ENCODE measurements at regions not wholly inside any gene's neighbourhood (a gene's known extent, or its start where the extent isn't known, plus 50 kb on each side); places are given as distances from the start of the nearest gene placed in this dataset.
"Not testable (repeated sequence)": the region's sequence is repeated elsewhere in the genome, so short reads cannot be mapped to it uniquely, and the experiment has no call there.

GRCh38 chr5:39525781-39526180 is 101.0 kb upstream of the DAB2 start:
- H3K36me3 Mint-ChIP-seq; H3K4me3 Mint-ChIP-seq; ATAC-seq (replicated peaks); H3K4me1 Mint-ChIP-seq; DNase-seq; H3K27ac Mint-ChIP-seq; H3K9me3 Mint-ChIP-seq: not testable (repeated sequence)
- peaks cover 8 to 15% of the 10 kb centered on the region in 2 donors for H3K27me3 Mint-ChIP-seq

- Mint-ChIP-seq H3K9me3 (peaks cover 0 to 2% of the 10 kb centered on the region in 2 donors), H3K4me1 (peaks cover 0 to 2% of the 10 kb centered on the region in 2 donors), H3K27me3 (peaks cover 8 to 15% of the 10 kb centered on the region in 2 donors)
Measured at GRCh38 chr5:39525271-39525670, 100.5 kb upstream of the DAB2 start.

GRCh38 chr5:39523821-39524220 is 99.0 kb upstream of the DAB2 start:
- ATAC-seq (replicated peaks) (no peak), DNase-seq (no peak)
- Mint-ChIP-seq H3K27ac (no peak overlapping the region), H3K36me3 (no peaks in the 10 kb centered on the region), H3K27me3 (peaks cover 8 to 15% of the 10 kb centered on the region in 2 donors), H3K4me3 (no peak overlapping the region), H3K9me3 (peaks cover 0 to 2% of the 10 kb centered on the region in 2 donors), H3K4me1 (peaks cover 0 to 2% of the 10 kb centered on the region in 2 donors)

More at GRCh38 chr5:39525271-39525670, 100.5 kb upstream of the DAB2 start:
- no peak for DNase-seq
- no peak for ATAC-seq (replicated peaks)
- H3K4me3 Mint-ChIP-seq = no peak overlapping the region
- H3K27ac Mint-ChIP-seq = no peak overlapping the region
- H3K36me3 Mint-ChIP-seq = no peaks in the 10 kb centered on the region

GRCh38 chr5:39521940-39522590 is 97.3 kb upstream of the DAB2 start:
- DNase-seq (no peak), ATAC-seq (replicated peaks) (no peak)
- Mint-ChIP-seq H3K27me3 (peaks cover 8 to 15% of the 10 kb centered on the region in 2 donors), H3K27ac (no peak overlapping the region), H3K36me3 (no peaks in the 10 kb centered on the region), H3K4me1 (peaks cover 0 to 2% of the 10 kb centered on the region in 2 donors), H3K9me3 (peaks cover 0 to 2% of the 10 kb centered on the region in 2 donors), H3K4me3 (no peak overlapping the region)

- Mint-ChIP-seq H3K27ac (no peak overlapping the region), H3K36me3 (no peaks in the 10 kb centered on the region), H3K4me1 (no peaks in the 10 kb centered on the region), H3K4me3 (no peak overlapping the region), H3K27me3 (peaks cover 8 to 15% of the 10 kb centered on the region in 2 donors), H3K9me3 (peaks cover 0 to 2% of the 10 kb centered on the region in 2 donors)
- ATAC-seq (replicated peaks) = no peak
- no peak for DNase-seq
Measured at GRCh38 chr5:39521098-39521860, 96.5 kb upstream of the DAB2 start.

GRCh38 chr5:39520232-39520572 is 95.4 kb upstream of the DAB2 start:
- Mint-ChIP-seq H3K27me3 (peaks cover 8 to 15% of the 10 kb centered on the region in 2 donors), H3K27ac (no peak overlapping the region), H3K36me3 (no peaks in the 10 kb centered on the region), H3K4me1 (no peaks in the 10 kb centered on the region), H3K9me3 (peaks cover 0 to 2% of the 10 kb centered on the region in 2 donors), H3K4me3 (no peak overlapping the region)
- DNase-seq = no peak
- no peak for ATAC-seq (replicated peaks)

- Mint-ChIP-seq H3K36me3 (no peaks in the 10 kb centered on the region), H3K4me3 (no peak overlapping the region), H3K27ac (no peak overlapping the region), H3K27me3 (peaks cover 8 to 15% of the 10 kb centered on the region in 2 donors), H3K9me3 (peaks cover 0 to 2% of the 10 kb centered on the region in 2 donors), H3K4me1 (no peaks in the 10 kb centered on the region)
- DNase-seq (no peak), ATAC-seq (replicated peaks) (no peak)
Measured at GRCh38 chr5:39519566-39520231, 94.9 kb upstream of the DAB2 start.

GRCh38 chr5:39519079-39519478 is 94.3 kb upstream of the DAB2 start:
- H3K4me3 Mint-ChIP-seq = no peak overlapping the region
- DNase-seq (no peak), ATAC-seq (replicated peaks) (no peak)
- no peak overlapping the region for H3K27ac Mint-ChIP-seq
- no peaks in the 10 kb centered on the region for H3K4me1 Mint-ChIP-seq
- H3K36me3 Mint-ChIP-seq = no peaks in the 10 kb centered on the region
- peaks cover 0 to 2% of the 10 kb centered on the region in 2 donors for H3K9me3 Mint-ChIP-seq
- peaks cover 8 to 15% of the 10 kb centered on the region in 2 donors for H3K27me3 Mint-ChIP-seq

GRCh38 chr5:39518516-39518915 is 93.7 kb upstream of the DAB2 start:
- ATAC-seq (replicated peaks) (no peak), DNase-seq (no peak)
- Mint-ChIP-seq H3K4me1 (no peaks in the 10 kb centered on the region), H3K27ac (no peak overlapping the region), H3K9me3 (peaks cover 0 to 2% of the 10 kb centered on the region in 2 donors), H3K36me3 (no peaks in the 10 kb centered on the region), H3K4me3 (no peak overlapping the region), H3K27me3 (peaks cover 5 to 15% of the 10 kb centered on the region in 2 donors)

- Mint-ChIP-seq H3K27ac (no peak overlapping the region), H3K27me3 (peaks cover 4 to 11% of the 10 kb centered on the region in 2 donors), H3K9me3 (peaks cover 0 to 2% of the 10 kb centered on the region in 2 donors), H3K4me1 (no peaks in the 10 kb centered on the region), H3K36me3 (no peaks in the 10 kb centered on the region), H3K4me3 (no peak overlapping the region)
- no peak for DNase-seq
- ATAC-seq (replicated peaks) = no peak
Measured at GRCh38 chr5:39517800-39518199, 93.0 kb upstream of the DAB2 start.

GRCh38 chr5:39515881-39516280 is 91.1 kb upstream of the DAB2 start:
- Mint-ChIP-seq H3K36me3 (no peaks in the 10 kb centered on the region), H3K9me3 (no peaks in the 10 kb centered on the region), H3K4me1 (no peaks in the 10 kb centered on the region), H3K27ac (no peak overlapping the region), H3K4me3 (no peak overlapping the region), H3K27me3 (peaks cover under 1 to 10% of the 10 kb centered on the region in 2 donors)
- ATAC-seq (replicated peaks) (no peak), DNase-seq (no peak)

- Mint-ChIP-seq H3K27ac (no peak overlapping the region), H3K9me3 (no peaks in the 10 kb centered on the region), H3K27me3 (peaks cover 10 to 12% of the 10 kb centered on the region in 2 donors), H3K4me1 (no peaks in the 10 kb centered on the region), H3K4me3 (no peak overlapping the region), H3K36me3 (no peaks in the 10 kb centered on the region)
- ATAC-seq (replicated peaks) = no peak
- no peak for DNase-seq
Measured at GRCh38 chr5:39513236-39513635, 88.5 kb upstream of the DAB2 start.

GRCh38 chr5:39506211-39506610 is 81.4 kb upstream of the DAB2 start:
- Mint-ChIP-seq H3K27me3 (peaks cover 11 to 24% of the 10 kb centered on the region in 2 donors), H3K9me3 (no peaks in the 10 kb centered on the region), H3K36me3 (no peaks in the 10 kb centered on the region), H3K4me1 (no peaks in the 10 kb centered on the region), H3K4me3 (no peak overlapping the region), H3K27ac (no peak overlapping the region)
- ATAC-seq (replicated peaks) (no peak), DNase-seq (no peak)

- H3K27me3 Mint-ChIP-seq = peaks cover 9 to 23% of the 10 kb centered on the region in 2 donors
- H3K36me3 Mint-ChIP-seq = no peaks in the 10 kb centered on the region
- no peak overlapping the region for H3K27ac Mint-ChIP-seq
- DNase-seq = no peak
- H3K4me3 Mint-ChIP-seq = no peak overlapping the region
- ATAC-seq (replicated peaks) = no peak
- H3K4me1 Mint-ChIP-seq = no peaks in the 10 kb centered on the region
- H3K9me3 Mint-ChIP-seq = no peaks in the 10 kb centered on the region
Measured at GRCh38 chr5:39505791-39506190, 81.0 kb upstream of the DAB2 start.

Measured in stimulated activated naive B cell treated with anti-CD40 and anti-IgM and Interleukin-4, amounts not matched to agents 10 μg/mL and 1 μg/mL and 100 μg/mL, for 72 hours (primary cell).